Bronchial epithelial cell (primary cell): ENCODE measurements at regions not wholly inside any gene's neighbourhood (a gene's known extent, or its start where the extent isn't known, plus 50 kb on each side); places are given as distances from the start of the nearest gene placed in this dataset.

Experiments used
- DNase-seq: peaks from one replicate; pipeline ENCODE4 v3.0.0-alpha.2; 2010; ENCODE audit warnings: low read depth
- FAIRE-seq: peaks from 2 replicates; lab custom pipeline; 2011; peaks lifted over from hg19 to GRCh38; lab: Jason Lieb, UNC
- H3K27me3 ChIP-seq: 2 replicates; pipeline ENCODE4 v1.5.1; 2011; ENCODE audit warnings: low read length; ENCODE audit not compliant: control insufficient read depth, insufficient read depth
- H3K36me3 ChIP-seq: 2 replicates; pipeline ENCODE4 v1.5.1; 2011; ENCODE audit warnings: low read length; ENCODE audit not compliant: control insufficient read depth, insufficient read depth
- H3K4me3 ChIP-seq: 2 replicates; pipeline ENCODE4 v1.5.1; 2011; ENCODE audit warnings: mild to moderate bottlenecking, low read depth, low read length, control low read depth
- TF ChIP-seq, protein P1 (sequence below): IDR thresholded peaks from 2 replicates; pipeline ENCODE4 v1.5.1; 2011; ENCODE audit warnings: mild to moderate bottlenecking, moderate library complexity, low read length, control low read depth, inconsistent platforms; ENCODE audit not compliant: insufficient read depth, severe bottlenecking

DNA sequence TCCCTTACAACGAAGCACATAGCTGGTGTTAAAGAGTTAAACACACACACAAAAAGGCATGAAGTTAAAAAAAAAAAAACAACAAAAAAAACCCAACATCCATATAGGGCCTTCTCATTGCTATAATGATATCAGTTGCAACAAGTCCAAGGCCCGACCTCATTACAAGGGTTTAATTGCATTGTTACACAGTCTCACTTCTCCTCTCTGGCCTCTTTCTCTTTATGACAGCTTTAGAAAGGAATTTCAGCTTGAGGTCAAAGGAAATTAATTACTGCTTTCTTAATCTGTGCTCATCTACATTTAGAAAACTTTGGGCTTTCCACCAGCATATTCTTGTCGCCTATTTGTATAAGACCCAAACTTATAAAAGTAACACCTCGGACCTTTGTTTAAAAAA lies 342.1 kb downstream of the NR2F2 start:
- Histone ChIP-seq H3K27me3 (no peaks in the 10 kb centered on the region), H3K36me3 (no peaks in the 10 kb centered on the region), H3K4me3 (no peak overlapping the region)
- TF ChIP-seq, protein P1, sequence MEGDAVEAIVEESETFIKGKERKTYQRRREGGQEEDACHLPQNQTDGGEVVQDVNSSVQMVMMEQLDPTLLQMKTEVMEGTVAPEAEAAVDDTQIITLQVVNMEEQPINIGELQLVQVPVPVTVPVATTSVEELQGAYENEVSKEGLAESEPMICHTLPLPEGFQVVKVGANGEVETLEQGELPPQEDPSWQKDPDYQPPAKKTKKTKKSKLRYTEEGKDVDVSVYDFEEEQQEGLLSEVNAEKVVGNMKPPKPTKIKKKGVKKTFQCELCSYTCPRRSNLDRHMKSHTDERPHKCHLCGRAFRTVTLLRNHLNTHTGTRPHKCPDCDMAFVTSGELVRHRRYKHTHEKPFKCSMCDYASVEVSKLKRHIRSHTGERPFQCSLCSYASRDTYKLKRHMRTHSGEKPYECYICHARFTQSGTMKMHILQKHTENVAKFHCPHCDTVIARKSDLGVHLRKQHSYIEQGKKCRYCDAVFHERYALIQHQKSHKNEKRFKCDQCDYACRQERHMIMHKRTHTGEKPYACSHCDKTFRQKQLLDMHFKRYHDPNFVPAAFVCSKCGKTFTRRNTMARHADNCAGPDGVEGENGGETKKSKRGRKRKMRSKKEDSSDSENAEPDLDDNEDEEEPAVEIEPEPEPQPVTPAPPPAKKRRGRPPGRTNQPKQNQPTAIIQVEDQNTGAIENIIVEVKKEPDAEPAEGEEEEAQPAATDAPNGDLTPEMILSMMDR = no peak
- no peak for FAIRE-seq
- no peak for DNase-seq

DNA sequence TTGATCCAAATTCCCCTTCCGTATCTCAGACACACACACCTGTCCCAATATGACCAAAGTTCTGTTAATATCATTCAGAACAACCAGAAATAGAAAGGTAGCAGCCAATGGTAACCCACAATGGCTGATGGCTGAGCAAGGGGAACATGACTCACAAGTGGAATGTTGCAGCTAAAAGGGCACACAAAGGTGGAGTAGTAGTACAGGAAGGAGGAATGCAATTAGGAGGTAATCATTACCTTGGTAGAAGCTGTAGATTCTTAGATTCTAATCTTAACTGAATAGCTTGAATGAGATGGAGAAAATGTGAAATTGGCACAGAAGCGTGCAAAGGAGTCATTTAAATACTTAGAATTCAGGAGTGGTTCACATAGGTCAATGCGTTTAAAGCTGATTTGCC lies 347.9 kb downstream of the NR2F2 start:
- DNase-seq = no peak
- no peak for FAIRE-seq
- no peaks in the 10 kb centered on the region for H3K27me3 ChIP-seq
- no peak overlapping the region for H3K4me3 ChIP-seq
- H3K36me3 ChIP-seq = no peaks in the 10 kb centered on the region
- TF ChIP-seq, protein P1 = no peak

DNA sequence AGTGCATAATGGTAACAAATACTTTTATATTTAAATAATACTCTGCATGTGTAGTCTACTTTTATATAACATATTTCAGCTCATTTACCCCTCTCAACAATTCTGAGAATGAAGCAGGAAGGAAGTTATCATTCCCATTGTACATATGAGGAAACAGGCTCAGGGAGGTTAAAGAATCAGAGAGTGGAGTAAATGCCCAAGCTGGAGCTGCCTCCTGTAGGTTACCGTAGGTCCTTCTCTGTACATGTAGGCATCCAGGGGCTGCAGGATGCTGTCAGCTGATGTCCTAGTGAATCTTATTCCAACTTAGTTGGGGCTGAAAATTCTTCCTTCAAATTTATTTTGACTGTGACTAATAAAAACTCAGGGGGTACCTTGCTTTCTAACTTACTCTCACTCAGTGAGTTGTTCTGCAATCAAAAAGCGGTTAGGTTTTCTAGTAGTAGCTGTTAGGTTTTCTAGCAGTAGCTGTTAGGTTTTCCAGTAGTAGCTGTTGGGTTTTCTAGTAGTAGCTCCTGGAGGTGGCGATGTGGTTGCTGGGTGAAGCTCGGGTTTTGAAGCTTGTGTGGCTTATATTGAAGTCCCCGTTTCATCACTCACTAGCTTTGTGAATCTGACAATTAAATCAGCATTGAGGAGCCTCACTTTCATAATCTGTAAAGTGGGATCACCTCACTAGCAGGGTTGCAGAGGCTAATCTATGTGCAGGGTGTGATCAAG lies 357.0 kb downstream of the NR2F2 start:
- H3K36me3 ChIP-seq = no peaks in the 10 kb centered on the region
- TF ChIP-seq, protein P1 = no peak
- H3K27me3 ChIP-seq = no peaks in the 10 kb centered on the region
- no peak overlapping the region for H3K4me3 ChIP-seq
- no peak for FAIRE-seq
- DNase-seq = no peak

DNA sequence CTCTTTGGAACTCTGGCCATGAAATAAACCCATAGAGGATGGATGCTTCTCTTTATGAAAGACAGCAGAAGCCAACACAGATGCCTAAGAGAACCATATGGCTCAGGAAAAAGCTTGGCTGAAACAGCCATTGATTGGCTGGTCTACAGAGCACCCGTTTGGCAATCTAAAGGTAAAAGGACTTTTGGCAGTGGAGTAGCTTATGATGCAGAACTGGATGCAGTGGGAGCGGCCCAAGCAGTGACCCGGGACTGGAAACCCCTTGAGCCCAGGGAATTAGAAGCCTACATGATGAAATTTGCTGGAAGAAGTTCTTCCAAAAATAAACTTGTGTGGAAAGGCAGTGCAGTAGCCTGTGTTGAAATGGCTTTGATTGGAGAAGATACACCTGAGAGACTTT lies 360.2 kb downstream of the NR2F2 start:
- H3K4me3 ChIP-seq = no peak overlapping the region
- TF ChIP-seq, protein P1 = no peak
- no peak for DNase-seq
- no peak for FAIRE-seq
- H3K36me3 ChIP-seq = no peaks in the 10 kb centered on the region
- no peaks in the 10 kb centered on the region for H3K27me3 ChIP-seq

DNA sequence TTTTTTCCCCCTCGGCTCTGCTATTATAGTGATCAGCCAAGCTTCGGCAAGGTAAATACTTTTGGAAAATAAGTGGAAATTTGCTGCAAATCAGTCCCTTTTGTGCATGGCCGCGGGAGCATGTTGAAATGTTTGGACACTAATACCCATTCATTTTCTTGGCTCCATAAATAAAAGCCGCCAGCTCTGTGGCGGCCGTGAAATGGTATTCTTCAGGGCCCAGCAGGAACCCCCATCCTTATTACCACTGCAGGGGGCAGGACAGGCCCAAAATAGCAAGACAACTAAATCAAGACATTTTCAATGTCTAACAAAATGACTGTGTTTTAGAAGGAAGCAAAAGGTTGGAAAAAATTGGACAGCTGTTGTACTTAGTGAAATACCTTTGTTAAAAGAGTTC lies 362.3 kb downstream of the NR2F2 start:
- TF ChIP-seq, protein P1 = no peak
- no peak overlapping the region for H3K4me3 ChIP-seq
- DNase-seq (no peak), FAIRE-seq (no peak)
- no peaks in the 10 kb centered on the region for H3K27me3 ChIP-seq
- H3K36me3 ChIP-seq = no peaks in the 10 kb centered on the region

DNA sequence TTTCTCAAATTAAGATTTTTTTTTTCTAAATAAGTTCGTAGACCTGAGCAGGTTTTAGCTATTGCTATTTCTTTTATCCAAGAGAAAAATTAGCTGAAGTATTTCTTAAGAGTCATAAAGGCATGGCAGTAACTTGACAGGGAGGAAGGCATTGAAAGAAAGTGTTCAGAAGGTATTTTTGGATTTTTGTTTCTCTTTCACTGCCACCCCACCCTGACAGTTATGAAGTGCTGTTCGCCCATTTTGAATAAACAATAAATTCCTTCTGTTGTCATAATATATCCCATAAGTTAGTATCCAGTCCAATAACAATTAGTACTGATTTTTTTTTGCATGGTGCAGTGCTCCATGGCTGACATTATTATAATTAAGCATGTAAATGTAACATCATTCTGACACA lies 363.0 kb downstream of the NR2F2 start:
- Histone ChIP-seq H3K4me3 (no peak overlapping the region), H3K27me3 (no peaks in the 10 kb centered on the region), H3K36me3 (no peaks in the 10 kb centered on the region)
- TF ChIP-seq, protein P1 = no peak
- DNase-seq (no peak), FAIRE-seq (no peak)
